H1 (cell line): ENCODE measurements at regions not wholly inside any gene's neighbourhood (a gene's known extent, or its start where the extent isn't known, plus 50 kb on each side); places are given as distances from the start of the nearest gene placed in this dataset.
A peak's percentile ranks its signal among the peaks of the same experiment; 100 is the strongest.

Source experiments
- CTCF ChIA-PET: fragments of 300-600 bp; sonication (Branson Sonifier 250); formaldehyde crosslinking; loops from one replicate; lab custom pipeline; 2021; ENCODE audit not compliant: partially characterized antibody; lab: Charles Lee
- POLR2A ChIA-PET: fragments of 300-600 bp; sonication (Branson Sonifier 250); formaldehyde crosslinking; loops from one replicate; lab custom pipeline; 2021; ENCODE audit warnings: inconsistent platforms; ENCODE audit not compliant: partially characterized antibody; lab: Charles Lee
- DNase-seq, 2 experiments: peaks; one replicate each; pipeline versions ENCODE4 v3.0.0 to v3.0.0-alpha.2; 2010 to 2022; ENCODE audit warnings: low spot score in 2 of 2, low read depth in 1 of 2, mixed read lengths in 1 of 2
- FAIRE-seq: peaks from 2 replicates; lab custom pipeline; 2011; peaks lifted over from hg19 to GRCh38; lab: Jason Lieb, UNC
- H2AFZ ChIP-seq: 2 replicates; pipeline ENCODE4 v1.8.1; 2012; ENCODE audit warnings: low read length, inconsistent platforms
- H2AK5ac ChIP-seq: 2 replicates; pipeline ENCODE4 v1.6.1; 2013; ENCODE audit warnings: low read depth, low read length
- H2BK120ac ChIP-seq: replicated peaks from 2 replicates; pipeline ENCODE3; 2013; ENCODE audit warnings: low read depth, low read length, inconsistent platforms
- H2BK12ac ChIP-seq: 2 replicates; pipeline ENCODE4 v1.6.1; 2013; ENCODE audit warnings: low read depth, low read length
- H2BK15ac ChIP-seq: 2 replicates; pipeline ENCODE4 v1.6.1; 2013; ENCODE audit warnings: low read length
- H2BK20ac ChIP-seq: 2 replicates; pipeline ENCODE4 v1.6.1; 2013; ENCODE audit warnings: low read length
- H2BK5ac ChIP-seq: 2 replicates; pipeline ENCODE4 v1.6.1; 2013; ENCODE audit warnings: low read depth, low read length
- H3K14ac ChIP-seq: 2 replicates; pipeline ENCODE4 v1.6.1; 2013; ENCODE audit warnings: inconsistent platforms; ENCODE audit not compliant: insufficient read length
- H3K18ac ChIP-seq: 2 replicates; pipeline ENCODE4 v1.6.1; 2013; ENCODE audit warnings: low read length; ENCODE audit errors: extremely low read depth
- H3K23ac ChIP-seq: 2 replicates; pipeline ENCODE4 v1.6.1; 2013; ENCODE audit warnings: inconsistent platforms; ENCODE audit not compliant: insufficient read length
- H3K23me2 ChIP-seq: 2 replicates; pipeline ENCODE4 v1.6.1; 2013; ENCODE audit warnings: low read depth, low read length
- H3K27ac ChIP-seq: 2 replicates; pipeline ENCODE4 v1.6.1; 2011; ENCODE audit warnings: low read depth, low read length, inconsistent platforms
- H3K27me3 ChIP-seq, 4 experiments: replicated peaks in 1 of 4; 1 replicate in 1 of 4; 2 replicates in 3 of 4; pipeline versions ENCODE4 v1.6.1 to v1.8.1; 2011 to 2013; ENCODE audit warnings: low read length in 3 of 4, mild to moderate bottlenecking in 3 of 4, inconsistent platforms in 2 of 4, mixed read lengths in 2 of 4, moderate library complexity in 1 of 4; ENCODE audit not compliant: control insufficient read depth in 3 of 4, insufficient read depth in 3 of 4; ENCODE audit errors: extremely low read depth in 1 of 4
- H3K36me3 ChIP-seq, 4 experiments: 2 replicates each; pipeline versions ENCODE4 v1.6.1 to v1.8.1; 2011 to 2013; ENCODE audit warnings: mild to moderate bottlenecking in 4 of 4, low read length in 3 of 4, moderate library complexity in 2 of 4, control low read depth in 1 of 4, inconsistent platforms in 1 of 4; ENCODE audit not compliant: insufficient read depth in 4 of 4, control insufficient read depth in 2 of 4
- H3K4ac ChIP-seq: replicated peaks from 2 replicates; pipeline ENCODE3; 2013; ENCODE audit warnings: low read length, low read depth, mixed read lengths, inconsistent platforms; ENCODE audit not compliant: insufficient read length
- H3K4me1 ChIP-seq, 4 experiments: replicated peaks in 1 of 4; 1 replicate in 1 of 4; 2 replicates in 3 of 4; pipeline versions ENCODE4 v1.6.1 to v1.8.1; 2011 to 2013; ENCODE audit warnings: low read length in 3 of 4, inconsistent platforms in 2 of 4, mixed read lengths in 1 of 4; ENCODE audit not compliant: insufficient read depth in 4 of 4, control insufficient read depth in 3 of 4
- H3K4me2 ChIP-seq, 2 experiments: 2 replicates each; pipeline versions ENCODE4 v1.6.1 to v1.8.1; 2011 to 2013; ENCODE audit warnings: low read depth in 2 of 2, low read length in 2 of 2, control low read depth in 1 of 2, inconsistent platforms in 1 of 2, mild to moderate bottlenecking in 1 of 2; ENCODE audit not compliant: insufficient read depth in 1 of 2
- H3K4me3 ChIP-seq, 4 experiments: fragments of 200-600, 300-600 bp in 1 of 4; sonication (generic), shearing (Covaris generic), sonication (Bioruptor Twin) in 1 of 4; 2 replicates each; pipeline versions ENCODE4 v1.5.1 to v1.8.1; 2011 to 2016; ENCODE audit warnings: low read length in 4 of 4, low read depth in 3 of 4, control low read depth in 2 of 4, inconsistent platforms in 2 of 4, mild to moderate bottlenecking in 2 of 4, mixed read lengths in 1 of 4, moderate library complexity in 1 of 4; ENCODE audit not compliant: insufficient read depth in 2 of 4; ENCODE audit errors: extremely low read depth in 1 of 4
- H3K56ac ChIP-seq: replicated peaks from 2 replicates; pipeline ENCODE3; 2013; ENCODE audit warnings: low read depth, mild to moderate bottlenecking, mixed read lengths, low read length, inconsistent platforms; ENCODE audit not compliant: insufficient read length
- H3K79me1 ChIP-seq: 2 replicates; pipeline ENCODE4 v1.6.1; 2013; ENCODE audit warnings: low read depth, low read length, control low read depth
- H3K79me2 ChIP-seq, 2 experiments: 2 replicates each; pipeline versions ENCODE4 v1.6.1 to v1.8.1; 2012 to 2013; ENCODE audit warnings: low read length in 2 of 2, mild to moderate bottlenecking in 2 of 2, inconsistent platforms in 1 of 2; ENCODE audit not compliant: insufficient read depth in 2 of 2, control insufficient read depth in 1 of 2
- H3K9ac ChIP-seq, 4 experiments: replicated peaks in 1 of 4; 1 replicate in 1 of 4; 2 replicates in 3 of 4; pipeline versions ENCODE4 v1.6.1 to v1.8.1; 2011 to 2013; ENCODE audit warnings: low read depth in 3 of 4, low read length in 3 of 4, control low read depth in 2 of 4, mild to moderate bottlenecking in 2 of 4, moderate library complexity in 2 of 4, inconsistent platforms in 1 of 4; ENCODE audit errors: extremely low read depth in 1 of 4
- H3K9me3 ChIP-seq, 2 experiments: 2 replicates each; pipeline versions ENCODE4 v1.6.1 to v1.8.1; 2012 to 2013; ENCODE audit warnings: mild to moderate bottlenecking in 2 of 2, moderate library complexity in 2 of 2, control low read depth in 1 of 2, inconsistent platforms in 1 of 2, low read depth in 1 of 2, low read length in 1 of 2, mixed read lengths in 1 of 2; ENCODE audit not compliant: insufficient read depth in 2 of 2
- H4K20me1 ChIP-seq, 2 experiments: replicated peaks in 1 of 2; 2 replicates each; pipeline versions ENCODE3 to v1.8.1; 2011 to 2013; ENCODE audit warnings: inconsistent platforms in 2 of 2, low read length in 2 of 2, mild to moderate bottlenecking in 1 of 2; ENCODE audit not compliant: insufficient read depth in 2 of 2, control insufficient read depth in 1 of 2
- H4K5ac ChIP-seq: 2 replicates; pipeline ENCODE4 v1.6.1; 2013; ENCODE audit warnings: low read length, low read depth, mixed read lengths, inconsistent platforms; ENCODE audit not compliant: insufficient read length
- H4K8ac ChIP-seq: 2 replicates; pipeline ENCODE4 v1.8.0; 2013; ENCODE audit warnings: mild to moderate bottlenecking, moderate library complexity, low read length, inconsistent platforms; ENCODE audit not compliant: insufficient read depth; ENCODE audit errors: extremely low read depth
- H4K91ac ChIP-seq: replicated peaks from 2 replicates; pipeline ENCODE3; 2013; ENCODE audit warnings: low read length, mixed read lengths, inconsistent platforms; ENCODE audit not compliant: insufficient read length
- ASH2L ChIP-seq: fragments of 200-600, 300-600 bp; sonication (generic); IDR thresholded peaks from one replicate; pipeline ENCODE4 v1.7.1; 2017; ENCODE audit warnings: low read length
- BRCA1 ChIP-seq: IDR thresholded peaks from 2 replicates; pipeline ENCODE4 v1.6.1; 2012; ENCODE audit warnings: low read depth, low read length, improper control_type of control experiment
- CHD1 ChIP-seq: IDR thresholded peaks from 2 replicates; pipeline ENCODE4 v1.6.1; 2012; ENCODE audit warnings: low read depth, low read length, improper control_type of control experiment
- CHD2 ChIP-seq: IDR thresholded peaks from 2 replicates; pipeline ENCODE4 v1.6.1; 2012; ENCODE audit warnings: low read length, improper control_type of control experiment
- HDAC6 ChIP-seq: IDR thresholded peaks from one replicate; pipeline ENCODE4 v1.7.1; 2012; ENCODE audit warnings: low read depth, mild to moderate bottlenecking, inconsistent platforms, low read length, moderate library complexity
- JUN ChIP-seq: IDR thresholded peaks from 2 replicates; pipeline ENCODE4 v1.6.1; 2011; ENCODE audit warnings: low read depth, mild to moderate bottlenecking, improper control_type of control experiment, low read length
- KDM1A ChIP-seq: fragments of 200-600, 300-600 bp; sonication (generic); IDR thresholded peaks from 2 replicates; pipeline ENCODE4 v1.7.1; 2016; ENCODE audit warnings: mild to moderate bottlenecking, low read length, borderline replicate concordance
- MAX ChIP-seq: IDR thresholded peaks from 2 replicates; pipeline ENCODE4 v1.6.1; 2012; ENCODE audit warnings: inconsistent platforms
- RNF2 ChIP-seq: fragments of 200-900, 300-1000 bp; sonication (generic); IDR thresholded peaks from 2 replicates; pipeline ENCODE4 v1.7.1; 2016; ENCODE audit warnings: borderline replicate concordance, low read depth, mild to moderate bottlenecking, antibody characterized with exemption, low read length; ENCODE audit not compliant: poor library complexity, severe bottlenecking; ENCODE audit errors: missing control alignments
- SP1 ChIP-seq: IDR thresholded peaks from 2 replicates; pipeline ENCODE4 v1.6.1; 2011; ENCODE audit warnings: low read depth, low read length
- SP2 ChIP-seq: IDR thresholded peaks from 2 replicates; pipeline ENCODE4 v1.6.1; 2012; ENCODE audit warnings: mild to moderate bottlenecking, low read length, inconsistent platforms
- SUZ12 ChIP-seq: fragments of 200-600 bp; sonication (generic); IDR thresholded peaks from 2 replicates; pipeline ENCODE4 v1.6.1; 2012; ENCODE audit warnings: mild to moderate bottlenecking, inconsistent platforms, low read length, moderate library complexity, mixed read lengths
- WGBS, 2 experiments: shearing (Covaris generic) in 1 of 2; methylation state at CpG; one replicate each; pipeline versions ENCODE4 v1.1.6 to v1.1.7; 2013 to 2015; ENCODE audit warnings: low lambda C conversion rate in 2 of 2, mixed read lengths in 2 of 2, inconsistent platforms in 1 of 2, low coverage in 1 of 2, missing lambda C conversion rate in 1 of 2; ENCODE audit not compliant: insufficient replicate concordance in 2 of 2, insufficient coverage in 1 of 2, insufficient read length in 1 of 2; ENCODE audit errors: extremely low coverage in 1 of 2, missing lambda C conversion rate in 1 of 2; 5-methylcytosine and 5-hydroxymethylcytosine counted together

GRCh38 chr13:64925727-64926126, 2304.4 kb downstream of the PCDH9 start:
- no peak overlapping the region for H2BK20ac ChIP-seq
- no peak overlapping the region for H2AFZ ChIP-seq
- no peak overlapping the region for H3K4ac ChIP-seq
- H4K20me1 ChIP-seq: no peaks in the 10 kb centered on the region
- no peak overlapping the region for H3K4me2 ChIP-seq
- H3K79me1 ChIP-seq: no peaks in the 10 kb centered on the region
- H3K23me2 ChIP-seq: no peaks in the 10 kb centered on the region
- H3K14ac ChIP-seq: no peak overlapping the region
- TF ChIP-seq SUZ12: no peak
- TF ChIP-seq CHD1: no peak
- TF ChIP-seq MAX: no peak
- TF ChIP-seq JUN: no peak
- TF ChIP-seq SP2: no peak
- no peak for TF ChIP-seq SP1
- no peak for TF ChIP-seq HDAC6
- no peak for TF ChIP-seq ASH2L
- no peak for TF ChIP-seq CHD2
- TF ChIP-seq KDM1A: no peak
- TF ChIP-seq BRCA1: no peak
- no peak for TF ChIP-seq RNF2
- no peak overlapping the region for H3K4me3 ChIP-seq
- no peaks in the 10 kb centered on the region for H3K9me3 ChIP-seq
- CTCF ChIA-PET: interaction anchor here (1.3 kb wide), 1 partner anchor 12 kb away, joined by 5 read pairs; no protein-coding TSS in a partner anchor
- no peaks in the 10 kb centered on the region for H3K4me1 ChIP-seq
- no peak overlapping the region for H3K56ac ChIP-seq
- no peak overlapping the region for H2BK12ac ChIP-seq
- 94% methylated on average over 19 of the region's 22 CpGs; no CpG with 5 or more reads in 1 of the 2 experiments for WGBS, 2 experiments
- no peak overlapping the region for H3K9ac ChIP-seq
- no peak overlapping the region for H2BK15ac ChIP-seq
- no peak overlapping the region for H2AK5ac ChIP-seq
- no peaks in the 10 kb centered on the region for H3K27me3 ChIP-seq
- 0 out of 2 replicates have a peak overlapping the region, but pooled peaks have one; percentile 22 for H4K8ac ChIP-seq
- no peak overlapping the region for H4K5ac ChIP-seq
- DNase-seq: no peak
- no peaks in the 10 kb centered on the region for H3K79me2 ChIP-seq
- no peak overlapping the region for H3K27ac ChIP-seq
- no peak for FAIRE-seq
- no peak overlapping the region for H3K18ac ChIP-seq
- no peaks in the 10 kb centered on the region for H3K36me3 ChIP-seq
- no peak overlapping the region for H3K23ac ChIP-seq
- POLR2A ChIA-PET: no interaction called here
- H2BK120ac ChIP-seq: no peak overlapping the region
- H2BK5ac ChIP-seq: no peak overlapping the region
- H4K91ac ChIP-seq: no peak overlapping the region
